ENCODE measurements at regions not wholly inside any gene's neighbourhood (a gene's known extent, or its start where the extent isn't known, plus 50 kb on each side); places are given as distances from the start of the nearest gene placed in this dataset.

- H3K27ac ChIP-seq, result no peak overlapping the region
- H3K4me3 ChIP-seq, result no peak overlapping the region
- intact Hi-C loops (cut with DNase I; ENCODE audit: low total_unique reads), result no loop called here
- H3K27me3 ChIP-seq (replicated peaks in 1 of 7), result no peaks in the 10 kb centered on the region
- DNase-seq, result no peak
- H3K9me3 ChIP-seq, result peaks cover 0 to 12% (median 0%) of the 10 kb centered on the region in 8 donors
- no peaks in the 10 kb centered on the region for H3K4me1 ChIP-seq
- TF ChIP-seq POLR2A (IDR thresholded peaks at IDR 0.05) (no peak), POLR2AphosphoS5 (IDR thresholded peaks at IDR 0.05) (no peak), CTCF (IDR thresholded peaks at IDR 0.05 in 8 of 11, conservative IDR thresholded peaks at IDR 0.05 in 3 of 11) (no peak)
- H3K36me3 ChIP-seq, result no peaks in the 10 kb centered on the region
Observed at GRCh38 chr4:66451741-66452140, 781.5 kb upstream of the EPHA5 start.

- H3K27me3 ChIP-seq (replicated peaks in 1 of 7), result no peaks in the 10 kb centered on the region
- 78 to 91% (median 82%) methylated on average over 3 of the region's 3 CpGs for WGBS, 5 donors
- no peaks in the 10 kb centered on the region for H3K36me3 ChIP-seq
- H3K27ac ChIP-seq, result no peak overlapping the region
- no peak for DNase-seq
- no peaks in the 10 kb centered on the region for H3K4me1 ChIP-seq
- TF ChIP-seq POLR2AphosphoS5 (IDR thresholded peaks at IDR 0.05) (no peak), POLR2A (IDR thresholded peaks at IDR 0.05) (no peak)
- no peaks in the 10 kb centered on the region for H3K9me3 ChIP-seq
- H3K4me3 ChIP-seq, result no peak overlapping the region
- intact Hi-C loops (cut with DNase I; ENCODE audit: low total_unique reads), result no loop called here
Observed at GRCh38 chr4:66443008-66443407, 772.7 kb upstream of the EPHA5 start.

GRCh38 chr4:66439508-66439907, 769.2 kb upstream of the EPHA5 start:
- H3K4me1 ChIP-seq, result no peaks in the 10 kb centered on the region
- DNase-seq, result no peak
- no peaks in the 10 kb centered on the region for H3K27me3 ChIP-seq (replicated peaks in 1 of 7)
- H3K36me3 ChIP-seq, result no peaks in the 10 kb centered on the region
- intact Hi-C loops (cut with DNase I; ENCODE audit: low total_unique reads), result no loop called here
- TF ChIP-seq CTCF (IDR thresholded peaks at IDR 0.05 in 8 of 11, conservative IDR thresholded peaks at IDR 0.05 in 3 of 11), result no peak
- TF ChIP-seq POLR2AphosphoS5 (IDR thresholded peaks at IDR 0.05), result no peak
- TF ChIP-seq POLR2A (IDR thresholded peaks at IDR 0.05), result no peak
- H3K9me3 ChIP-seq, result peaks cover 0 to 10% (median 0%) of the 10 kb centered on the region in 8 donors
- H3K27ac ChIP-seq, result no peak overlapping the region
- no peak overlapping the region for H3K4me3 ChIP-seq

- H3K27me3 ChIP-seq (replicated peaks in 1 of 7), result no peaks in the 10 kb centered on the region
- TF ChIP-seq CTCF (IDR thresholded peaks at IDR 0.05 in 8 of 11, conservative IDR thresholded peaks at IDR 0.05 in 3 of 11) (no peak), POLR2A (IDR thresholded peaks at IDR 0.05) (no peak), POLR2AphosphoS5 (IDR thresholded peaks at IDR 0.05) (no peak)
- no peaks in the 10 kb centered on the region for H3K4me1 ChIP-seq
- 69 to 85% (median 81%) methylated on average over 4 of the region's 4 CpGs for WGBS, 5 donors
- H3K9me3 ChIP-seq, result peaks cover 0 to 21% (median 0%) of the 10 kb centered on the region in 8 donors
- no peaks in the 10 kb centered on the region for H3K36me3 ChIP-seq
- H3K4me3 ChIP-seq, result no peak overlapping the region
- H3K27ac ChIP-seq, result no peak overlapping the region
- no peak for DNase-seq
- intact Hi-C loops (cut with DNase I; ENCODE audit: low total_unique reads), result no loop called here
Observed at GRCh38 chr4:66433706-66434105, 763.4 kb upstream of the EPHA5 start.

GRCh38 chr4:66430856-66431255, 760.6 kb upstream of the EPHA5 start:
- Histone ChIP-seq H3K27ac (no peak overlapping the region), H3K27me3 (replicated peaks in 1 of 7) (no peaks in the 10 kb centered on the region), H3K4me3 (no peak overlapping the region), H3K4me1 (no peaks in the 10 kb centered on the region), H3K36me3 (no peaks in the 10 kb centered on the region), H3K9me3 (peaks cover 0 to 21% (median 0%) of the 10 kb centered on the region in 8 donors)
- TF ChIP-seq POLR2AphosphoS5 (IDR thresholded peaks at IDR 0.05) (no peak), CTCF (IDR thresholded peaks at IDR 0.05 in 8 of 11, conservative IDR thresholded peaks at IDR 0.05 in 3 of 11) (no peak), POLR2A (IDR thresholded peaks at IDR 0.05) (no peak)
- intact Hi-C loops (cut with DNase I; ENCODE audit: low total_unique reads), result no loop called here
- 0 to 19% (median 5%) methylated on average over 1 of the region's 1 CpG for WGBS, 5 donors
- no peak for DNase-seq
